K562 (cell line): ENCODE measurements at regions not wholly inside any gene's neighbourhood (a gene's known extent, or its start where the extent isn't known, plus 50 kb on each side); places are given as distances from the start of the nearest gene placed in this dataset.

Source experiments
- ATAC-seq: fragments of 200-7000 bp; cut with Tn5 transposase; 3 replicates; pipeline ENCODE4 v1.9.1; 2020; ENCODE audit warnings: moderate library complexity
- BruUV-seq: library from RNA; stranded (reverse); fragments of 400-500 nt; replicated peaks from 2 replicates; lab custom pipeline; 2021; lab: Mats Ljungman, UMichigan
- CTCF ChIA-PET: fragments of 300-600 bp; formaldehyde crosslinking; extraction: SDS; loops from one replicate; lab custom pipeline; 2021; ENCODE audit warnings: low intra/inter-chr PET ratio; lab: Yijun Ruan, JAX
- POLR2A ChIA-PET: fragments of 300-600, 350-650 bp; sonication (Branson Sonifier 250); formaldehyde crosslinking; extraction: SDS; loops from one replicate; lab custom pipeline; 2021; ENCODE audit warnings: antibody characterized with exemption, inconsistent platforms; lab: Yijun Ruan, JAX
- DNase-seq, 4 experiments: peaks; one replicate each; pipeline versions ENCODE4 v3.0.0 to v3.0.0-alpha.2; 2011 to 2018; ENCODE audit warnings: low spot score in 3 of 4, mixed read lengths in 3 of 4; ENCODE audit errors: extremely low read depth in 1 of 4
- FAIRE-seq: peaks from 2 replicates; lab custom pipeline; 2011; peaks lifted over from hg19 to GRCh38; lab: Jason Lieb, UNC
- H2AFZ ChIP-seq: 2 replicates; pipeline ENCODE4 v1.6.0; 2011; ENCODE audit warnings: low read depth, low read length, control low read depth, inconsistent platforms
- H3K27ac ChIP-seq: fragments of 200-600 bp; 3 replicates; pipeline ENCODE4 v1.8.0; 2011; ENCODE audit warnings: low read depth, mild to moderate bottlenecking, control low read depth, inconsistent platforms, low read length, moderate library complexity, mixed read lengths; ENCODE audit errors: extremely low read depth
- H3K27me3 ChIP-seq, 2 experiments: fragments of 300-600 bp in 1 of 2; 2 replicates in 1 of 2; 3 replicates in 1 of 2; pipeline versions ENCODE4 v1.6.0 to v1.8.0; 2011; ENCODE audit warnings: inconsistent platforms in 2 of 2, low read length in 2 of 2, mild to moderate bottlenecking in 1 of 2, mixed read lengths in 1 of 2, moderate library complexity in 1 of 2; ENCODE audit not compliant: control insufficient read depth in 2 of 2, insufficient read depth in 2 of 2
- H3K36me3 ChIP-seq: fragments of 300-600 bp; 3 replicates; pipeline ENCODE4 v1.8.0; 2011; ENCODE audit warnings: mild to moderate bottlenecking, low read length, inconsistent platforms; ENCODE audit not compliant: control insufficient read depth, insufficient read depth
- H3K4me1 ChIP-seq, 2 experiments: fragments of 200-600 bp in 1 of 2; replicated peaks in 1 of 2; 2 replicates in 1 of 2; 3 replicates in 1 of 2; pipeline versions ENCODE4 v1.5.1 to v1.8.0; 2011; ENCODE audit warnings: inconsistent platforms in 2 of 2, low read length in 2 of 2, mild to moderate bottlenecking in 1 of 2, mixed read lengths in 1 of 2, moderate library complexity in 1 of 2; ENCODE audit not compliant: control insufficient read depth in 2 of 2, insufficient read depth in 2 of 2
- H3K4me2 ChIP-seq: 2 replicates; pipeline ENCODE4 v1.6.1; 2011; ENCODE audit warnings: low read length, control low read depth, inconsistent platforms, mixed read lengths; ENCODE audit not compliant: insufficient read depth
- H3K4me3 ChIP-seq: fragments of 200-600 bp; sonication (generic), shearing (Covaris generic); 2 replicates; pipeline ENCODE4 v1.5.1; 2016; ENCODE audit warnings: control low read depth, inconsistent platforms
- H3K79me2 ChIP-seq: fragments of 200-600 bp; 3 replicates; pipeline ENCODE4 v1.8.0; 2011; ENCODE audit warnings: low read length, inconsistent platforms; ENCODE audit not compliant: control insufficient read depth, insufficient read depth
- H3K9ac ChIP-seq, 2 experiments: 2 replicates each; pipeline versions ENCODE4 v1.6.0 to v1.6.1; 2011; ENCODE audit warnings: low read depth in 2 of 2, low read length in 2 of 2, control low read depth in 1 of 2, inconsistent platforms in 1 of 2, mild to moderate bottlenecking in 1 of 2, mixed read lengths in 1 of 2; ENCODE audit not compliant: insufficient read depth in 1 of 2
- H3K9me1 ChIP-seq: one replicate; pipeline ENCODE4 v1.6.0; 2011; ENCODE audit warnings: inconsistent platforms, mild to moderate bottlenecking, low read length, moderate library complexity; ENCODE audit not compliant: control insufficient read depth, insufficient read depth
- H3K9me3 ChIP-seq: replicated peaks from 2 replicates; pipeline ENCODE4 v1.5.1; 2011; ENCODE audit warnings: low read depth, low read length, inconsistent platforms; ENCODE audit not compliant: control insufficient read depth, insufficient read depth
- H4K20me1 ChIP-seq: replicated peaks from 2 replicates; pipeline ENCODE4 v1.6.1; 2011; ENCODE audit warnings: low read length, inconsistent platforms, mixed read lengths; ENCODE audit not compliant: control insufficient read depth, insufficient read depth
- BCL6 ChIP-seq: fragments of 250-450 bp; sonication (Bioruptor Pico); IDR thresholded peaks from 2 replicates; pipeline ENCODE4 v1.4.0; 2020
- CBX2 ChIP-seq: fragments of 200-600 bp; sonication (generic); IDR thresholded peaks from one replicate; pipeline ENCODE4 v1.6.1; 2012; ENCODE audit warnings: mild to moderate bottlenecking, low read length, inconsistent platforms; ENCODE audit not compliant: insufficient read depth, poor library complexity, severe bottlenecking
- CTBP1 ChIP-seq: fragments of 450-650 bp; IDR thresholded peaks from 2 replicates; pipeline ENCODE4 v1.6.1; 2016; ENCODE audit warnings: borderline replicate concordance
- CXXC5 ChIP-seq: fragments of 250-450 bp; sonication (Bioruptor Pico); IDR thresholded peaks from 2 replicates; pipeline ENCODE4 v1.8.0; 2022; ENCODE audit warnings: inconsistent platforms, mild to moderate bottlenecking, moderate library complexity
- FOXK2 ChIP-seq, 2 experiments: fragments of 450-650 bp; IDR thresholded peaks in 1 of 2; conservative IDR thresholded peaks in 1 of 2; 2 replicates each; pipeline ENCODE4 v1.6.1; 2016; ENCODE audit warnings: low read depth in 2 of 2, mild to moderate bottlenecking in 1 of 2
- HNRNPUL1 ChIP-seq: fragments of 200-400 bp; formaldehyde crosslinking; IDR thresholded peaks from 2 replicates; pipeline ENCODE4 v1.6.1; 2017; ENCODE audit warnings: low read length
- KDM1A ChIP-seq, 2 experiments: fragments of 450-650 bp; IDR thresholded peaks; 2 replicates each; pipeline ENCODE4 v1.6.1; 2016; ENCODE audit warnings: mild to moderate bottlenecking in 2 of 2
- KHSRP ChIP-seq: fragments of 450-650 bp; IDR thresholded peaks from 2 replicates; pipeline ENCODE4 v1.6.1; 2017
- ZNF592 ChIP-seq: fragments of 450-650 bp; IDR thresholded peaks from 2 replicates; pipeline ENCODE4 v1.6.1; 2017; ENCODE audit warnings: antibody characterized with exemption, mild to moderate bottlenecking
- ZNF668 ChIP-seq: fragments of 250-450 bp; sonication (Bioruptor Pico); IDR thresholded peaks from 2 replicates; pipeline ENCODE4 v1.8.0; 2022; ENCODE audit warnings: mild to moderate bottlenecking, inconsistent platforms
- WGBS: fragments of 100-300 bp; shearing (Covaris generic); methylation state at CpG from one replicate; pipeline ENCODE4 v1.1.6; 2016; ENCODE audit warnings: low coverage, mixed read lengths; ENCODE audit not compliant: insufficient coverage; ENCODE audit errors: missing lambda C conversion rate; 5-methylcytosine and 5-hydroxymethylcytosine counted together
- in situ Hi-C: fragments of 300-500 bp; cut with MboI; formaldehyde crosslinking; loops from 4 replicates; pipeline ENCODE4 v1.15.0; 2018; ENCODE audit warnings: inconsistent platforms, mixed read lengths
- intact Hi-C: fragments of 100-400 bp; cut with micrococcal nuclease; formaldehyde crosslinking; loops from 2 replicates; pipeline ENCODE4 v1.14.2; 2022
- TF ChIP-seq, protein P1 (sequence below): fragments of 250-450 bp; sonication (Bioruptor Pico); IDR thresholded peaks from 2 replicates; pipeline ENCODE4 v1.6.1; 2021; ENCODE audit warnings: mild to moderate bottlenecking
- TF ChIP-seq, protein P2 (sequence below): fragments of 250-450 bp; sonication (Bioruptor Pico); IDR thresholded peaks from 2 replicates; pipeline ENCODE4 v1.5.0; 2021; ENCODE audit warnings: mild to moderate bottlenecking, borderline replicate concordance

DNA sequence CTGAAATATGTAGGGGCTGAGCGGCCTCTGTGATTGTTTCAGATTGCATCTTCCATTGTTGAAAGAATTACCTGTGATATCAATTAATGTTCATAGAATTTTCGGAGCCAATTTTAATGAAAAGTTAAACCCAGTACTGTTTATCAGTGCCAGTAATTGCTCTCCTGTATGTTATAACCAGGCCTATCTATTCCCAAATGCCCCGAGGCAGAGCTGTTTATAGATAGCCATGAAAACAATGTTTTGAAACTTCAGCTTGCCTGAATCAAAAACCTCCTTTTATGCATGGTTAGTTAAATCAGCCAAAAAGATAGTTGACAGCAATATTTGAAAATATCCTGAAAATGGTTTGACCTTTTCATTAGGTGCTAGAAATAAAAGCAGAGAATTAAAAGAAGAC is 50.1 kb upstream of the HDAC9 start:
- H3K4me1 ChIP-seq = no peaks in the 10 kb centered on the region
- H3K27ac ChIP-seq = no peak overlapping the region
- H2AFZ ChIP-seq = no peak overlapping the region
- H3K4me3 ChIP-seq = no peak overlapping the region
- intact Hi-C loops (no loop called here), in situ Hi-C loops (no loop called here)
- H3K9me1 ChIP-seq = no peaks in the 10 kb centered on the region
- BruUV-seq = no TSS peak
- FAIRE-seq (no peak), DNase-seq (no peak), ATAC-seq (no peak)
- no peaks in the 10 kb centered on the region for H3K36me3 ChIP-seq
- H3K9ac ChIP-seq = no peak overlapping the region
- H3K4me2 ChIP-seq = no peak overlapping the region
- no peaks in the 10 kb centered on the region for H3K9me3 ChIP-seq
- CTCF ChIA-PET = interaction anchor here (0.6 kb wide), 1 partner anchor 423 kb away, joined by 3 read pairs; no protein-coding TSS in a partner anchor
- POLR2A ChIA-PET = no interaction called here
- TF ChIP-seq, protein P1, sequence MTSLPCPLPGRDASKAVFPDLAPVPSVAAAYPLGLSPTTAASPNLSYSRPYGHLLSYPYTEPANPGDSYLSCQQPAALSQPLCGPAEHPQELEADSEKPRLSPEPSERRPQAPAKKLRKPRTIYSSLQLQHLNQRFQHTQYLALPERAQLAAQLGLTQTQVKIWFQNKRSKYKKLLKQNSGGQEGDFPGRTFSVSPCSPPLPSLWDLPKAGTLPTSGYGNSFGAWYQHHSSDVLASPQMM = no peak
- TF ChIP-seq CBX2 (no peak), CTBP1 (no peak), ZNF592 (no peak), FOXK2 (conservative IDR thresholded peaks at IDR 0.05 in 1 of 2, IDR thresholded peaks at IDR 0.05 in 1 of 2; ENCODE audit: low read depth in 2 of 2) (no peak), KDM1A (IDR thresholded peaks at IDR 0.05) (no peak), HNRNPUL1 (no peak), BCL6 (CRISPR knock-in tag) (no peak), ZNF668 (no peak), CXXC5 (CRISPR knock-in tag) (no peak), KHSRP (no peak)
- TF ChIP-seq, protein P2, sequence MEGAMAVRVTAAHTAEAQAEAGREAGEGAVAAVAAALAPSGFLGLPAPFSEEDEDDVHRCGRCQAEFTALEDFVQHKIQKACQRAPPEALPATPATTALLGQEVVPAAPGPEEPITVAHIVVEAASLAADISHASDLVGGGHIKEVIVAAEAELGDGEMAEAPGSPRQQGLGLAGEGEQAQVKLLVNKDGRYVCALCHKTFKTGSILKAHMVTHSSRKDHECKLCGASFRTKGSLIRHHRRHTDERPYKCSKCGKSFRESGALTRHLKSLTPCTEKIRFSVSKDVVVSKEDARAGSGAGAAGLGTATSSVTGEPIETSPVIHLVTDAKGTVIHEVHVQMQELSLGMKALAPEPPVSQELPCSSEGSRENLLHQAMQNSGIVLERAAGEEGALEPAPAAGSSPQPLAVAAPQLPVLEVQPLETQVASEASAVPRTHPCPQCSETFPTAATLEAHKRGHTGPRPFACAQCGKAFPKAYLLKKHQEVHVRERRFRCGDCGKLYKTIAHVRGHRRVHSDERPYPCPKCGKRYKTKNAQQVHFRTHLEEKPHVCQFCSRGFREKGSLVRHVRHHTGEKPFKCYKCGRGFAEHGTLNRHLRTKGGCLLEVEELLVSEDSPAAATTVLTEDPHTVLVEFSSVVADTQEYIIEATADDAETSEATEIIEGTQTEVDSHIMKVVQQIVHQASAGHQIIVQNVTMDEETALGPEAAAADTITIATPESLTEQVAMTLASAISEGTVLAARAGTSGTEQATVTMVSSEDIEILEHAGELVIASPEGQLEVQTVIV = no peak
- no peaks in the 10 kb centered on the region for H3K79me2 ChIP-seq
- no peaks in the 10 kb centered on the region for H3K27me3 ChIP-seq
- WGBS = 0% methylated on average over 3 of the region's 3 CpGs
- H4K20me1 ChIP-seq = no peaks in the 10 kb centered on the region
